ENCODE measurements at regions not wholly inside any gene's neighbourhood (a gene's known extent, or its start where the extent isn't known, plus 50 kb on each side); places are given as distances from the start of the nearest gene placed in this dataset.

- no peak for DNase-seq (ENCODE audit: low read depth in 1 of 2, low spot score in 1 of 2)
Observed at GRCh38 chr18:45304558-45304957, 310.7 kb upstream of the SLC14A2 start.

GRCh38 chr18:45312555-45313126 lies 302.6 kb upstream of the SLC14A2 start:
- DNase-seq (ENCODE audit: low read depth in 1 of 2, low spot score in 1 of 2), result no peak

GRCh38 chr18:45316127-45316526 lies 299.1 kb upstream of the SLC14A2 start:
- DNase-seq (ENCODE audit: low read depth in 1 of 2, low spot score in 1 of 2), result no peak

GRCh38 chr18:45317948-45318640 lies 297.2 kb upstream of the SLC14A2 start:
- no peak for DNase-seq (ENCODE audit: low read depth in 1 of 2, low spot score in 1 of 2)

- no peak for DNase-seq (ENCODE audit: low read depth in 1 of 2, low spot score in 1 of 2)
Observed at GRCh38 chr18:45320724-45321123, 294.6 kb upstream of the SLC14A2 start.

GRCh38 chr18:45321520-45321919 lies 293.8 kb upstream of the SLC14A2 start:
- no peak for DNase-seq (ENCODE audit: low read depth in 1 of 2, low spot score in 1 of 2)

GRCh38 chr18:45322343-45322742 lies 292.9 kb upstream of the SLC14A2 start:
- no peak for DNase-seq (ENCODE audit: low read depth in 1 of 2, low spot score in 1 of 2)

- no peak for DNase-seq (ENCODE audit: low read depth in 1 of 2, low spot score in 1 of 2)
Observed at GRCh38 chr18:45324101-45324494, 291.2 kb upstream of the SLC14A2 start.

- no peak for DNase-seq (ENCODE audit: low read depth in 1 of 2, low spot score in 1 of 2)
Observed at GRCh38 chr18:45324495-45325113, 290.7 kb upstream of the SLC14A2 start.

- no peak for DNase-seq (ENCODE audit: low read depth in 1 of 2, low spot score in 1 of 2)
Observed at GRCh38 chr18:45325778-45326177, 289.5 kb upstream of the SLC14A2 start.

GRCh38 chr18:45326505-45326904 lies 288.8 kb upstream of the SLC14A2 start:
- no peak for DNase-seq (ENCODE audit: low read depth in 1 of 2, low spot score in 1 of 2)

GRCh38 chr18:45328296-45328695 lies 287.0 kb upstream of the SLC14A2 start:
- no peak for DNase-seq (ENCODE audit: low read depth in 1 of 2, low spot score in 1 of 2)

- DNase-seq (ENCODE audit: low read depth in 1 of 2, low spot score in 1 of 2), result no peak
Observed at GRCh38 chr18:45328811-45329210, 286.5 kb upstream of the SLC14A2 start.

GRCh38 chr18:45329316-45329715 lies 286.0 kb upstream of the SLC14A2 start:
- DNase-seq (ENCODE audit: low read depth in 1 of 2, low spot score in 1 of 2), result no peak

GRCh38 chr18:45330170-45330594 lies 285.1 kb upstream of the SLC14A2 start:
- no peak for DNase-seq (ENCODE audit: low read depth in 1 of 2, low spot score in 1 of 2)

GRCh38 chr18:45332871-45333270 lies 282.4 kb upstream of the SLC14A2 start:
- DNase-seq (ENCODE audit: low read depth in 1 of 2, low spot score in 1 of 2), result no peak

GRCh38 chr18:45334191-45334590 lies 281.1 kb upstream of the SLC14A2 start:
- DNase-seq (ENCODE audit: low read depth in 1 of 2, low spot score in 1 of 2), result no peak

GRCh38 chr18:45335282-45336043 lies 279.8 kb upstream of the SLC14A2 start:
- no peak for DNase-seq (ENCODE audit: low read depth in 1 of 2, low spot score in 1 of 2)

GRCh38 chr18:45336448-45336847 lies 278.8 kb upstream of the SLC14A2 start:
- DNase-seq (ENCODE audit: low read depth in 1 of 2, low spot score in 1 of 2), result no peak

- no peak for DNase-seq (ENCODE audit: low read depth in 1 of 2, low spot score in 1 of 2)
Observed at GRCh38 chr18:45337477-45337876, 277.8 kb upstream of the SLC14A2 start.

- no peak for DNase-seq (ENCODE audit: low read depth in 1 of 2, low spot score in 1 of 2)
Observed at GRCh38 chr18:45339810-45340550, 275.3 kb upstream of the SLC14A2 start.

All from stimulated activated CD4-positive, alpha-beta T cell treated with anti-CD3 and anti-CD28 coated beads, Interleukin-15, amount 100 ng/mL, for 1 hour (primary cell).